OCI-LY3 (cell line): ENCODE measurements at regions not wholly inside any gene's neighbourhood (a gene's known extent, or its start where the extent isn't known, plus 50 kb on each side); places are given as distances from the start of the nearest gene placed in this dataset.

Source experiments
- H2AFZ ChIP-seq: fragments of 200-600, 300-600 bp; shearing (Covaris generic); 2 replicates; pipeline ENCODE4 v1.6.0; 2014; ENCODE audit warnings: antibody characterized with exemption, low read depth, low read length
- H3K27ac ChIP-seq: fragments of 200-600, 300-600 bp; sonication (generic); 2 replicates; pipeline ENCODE4 v1.5.1; 2014; ENCODE audit warnings: mild to moderate bottlenecking, low read length, moderate library complexity, mixed read lengths
- H3K27me3 ChIP-seq: fragments of 200-600, 300-600 bp; sonication (generic); 2 replicates; pipeline ENCODE4 v1.6.1; 2014; ENCODE audit warnings: low read depth, low read length, mixed read lengths
- H3K36me3 ChIP-seq: fragments of 200-600, 300-600 bp; sonication (generic); replicated peaks from 2 replicates; pipeline ENCODE3; 2014; ENCODE audit warnings: low read depth, low read length, mixed read lengths
- H3K4me1 ChIP-seq: fragments of 300-600, 200-600 bp; sonication (generic); 2 replicates; pipeline ENCODE4 v1.6.1; 2014; ENCODE audit warnings: low read length, mixed read lengths
- H3K4me2 ChIP-seq: fragments of 200-600, 300-600 bp; sonication (generic); 2 replicates; pipeline ENCODE4 v1.6.1; 2014; ENCODE audit warnings: low read length, mixed read lengths
- H3K4me3 ChIP-seq: fragments of 300-600, 200-600 bp; sonication (generic); 2 replicates; pipeline ENCODE4 v1.5.1; 2014; ENCODE audit warnings: antibody characterized with exemption, mild to moderate bottlenecking, low read length, moderate library complexity
- H3K79me2 ChIP-seq: fragments of 300-600, 200-600 bp; shearing (Covaris generic); 2 replicates; pipeline ENCODE4 v1.6.1; 2014; ENCODE audit warnings: mild to moderate bottlenecking, low read length, mixed read lengths
- H3K9ac ChIP-seq: fragments of 300-600, 200-600 bp; shearing (Covaris generic); 2 replicates; pipeline ENCODE4 v1.6.0; 2014; ENCODE audit warnings: mild to moderate bottlenecking, low read length, moderate library complexity
- H3K9me3 ChIP-seq: fragments of 200-600, 300-600 bp; shearing (Covaris generic); 2 replicates; pipeline ENCODE4 v1.6.1; 2014; ENCODE audit warnings: low read length, mixed read lengths; ENCODE audit not compliant: insufficient read depth
- H4K20me1 ChIP-seq: fragments of 200-600, 300-600 bp; sonication (generic); 2 replicates; pipeline ENCODE4 v1.6.1; 2016; ENCODE audit warnings: low read length, mixed read lengths; ENCODE audit not compliant: insufficient read depth
- CTCF ChIP-seq: fragments of 200-600, 300-600 bp; sonication (generic); IDR thresholded peaks from 2 replicates; pipeline ENCODE4 v1.5.1; 2014; ENCODE audit warnings: antibody characterized with exemption, low read length, low read depth
- EZH2phosphoT487 ChIP-seq: fragments of 200-600 bp; shearing (Covaris generic); IDR thresholded peaks from 2 replicates; pipeline ENCODE4 v1.6.1; 2018; ENCODE audit warnings: antibody characterized with exemption, mixed run types, low read depth

- Histone ChIP-seq H2AFZ (no peak overlapping the region), H3K36me3 (no peaks in the 10 kb centered on the region), H3K4me2 (no peak overlapping the region), H3K4me1 (no peaks in the 10 kb centered on the region), H3K79me2 (no peaks in the 10 kb centered on the region), H4K20me1 (no peaks in the 10 kb centered on the region), H3K27ac (no peak overlapping the region), H3K4me3 (no peak overlapping the region), H3K9ac (no peak overlapping the region), H3K27me3 (no peaks in the 10 kb centered on the region), H3K9me3 (no peaks in the 10 kb centered on the region)
- TF ChIP-seq CTCF = no peak
These were observed 127.8 kb downstream of the SOD2 start for GRCh38 chr6:159565181-159565710.

- no peak overlapping the region for H3K4me3 ChIP-seq
- TF ChIP-seq CTCF (no peak), EZH2phosphoT487 (no peak)
These were observed 128.6 kb downstream of the SOD2 start for GRCh38 chr6:159564456-159564855.

GRCh38 chr6:159557031-159557430 lies 136.0 kb downstream of the SOD2 start:
- Histone ChIP-seq H3K9ac (no peak overlapping the region), H2AFZ (no peak overlapping the region), H3K4me3 (no peak overlapping the region), H3K36me3 (no peaks in the 10 kb centered on the region), H3K27me3 (no peaks in the 10 kb centered on the region), H3K79me2 (no peaks in the 10 kb centered on the region), H3K4me2 (no peak overlapping the region), H3K27ac (no peak overlapping the region), H4K20me1 (no peaks in the 10 kb centered on the region), H3K4me1 (no peaks in the 10 kb centered on the region), H3K9me3 (no peaks in the 10 kb centered on the region)
- TF ChIP-seq CTCF = no peak
- no peak for TF ChIP-seq EZH2phosphoT487

More at GRCh38 chr6:159564456-159564855, 128.6 kb downstream of the SOD2 start:
- no peak overlapping the region for H2AFZ ChIP-seq
- H3K27me3 ChIP-seq = no peaks in the 10 kb centered on the region
- no peaks in the 10 kb centered on the region for H3K36me3 ChIP-seq
- no peak overlapping the region for H3K4me2 ChIP-seq
- H3K79me2 ChIP-seq = no peaks in the 10 kb centered on the region
- no peak overlapping the region for H3K27ac ChIP-seq
- H3K9ac ChIP-seq = no peak overlapping the region
- H4K20me1 ChIP-seq = no peaks in the 10 kb centered on the region
- H3K4me1 ChIP-seq = no peaks in the 10 kb centered on the region
- H3K9me3 ChIP-seq = no peaks in the 10 kb centered on the region

GRCh38 chr6:159555082-159555875 lies 137.8 kb downstream of the SOD2 start:
- TF ChIP-seq EZH2phosphoT487 (no peak), CTCF (no peak)
- H3K27me3 ChIP-seq = no peaks in the 10 kb centered on the region
- no peaks in the 10 kb centered on the region for H3K4me1 ChIP-seq
- H3K4me3 ChIP-seq = no peak overlapping the region
- no peak overlapping the region for H3K4me2 ChIP-seq
- H3K9ac ChIP-seq = no peak overlapping the region
- no peaks in the 10 kb centered on the region for H3K36me3 ChIP-seq
- H3K9me3 ChIP-seq = no peaks in the 10 kb centered on the region
- H2AFZ ChIP-seq = no peak overlapping the region
- no peaks in the 10 kb centered on the region for H3K79me2 ChIP-seq
- no peak overlapping the region for H3K27ac ChIP-seq
- no peaks in the 10 kb centered on the region for H4K20me1 ChIP-seq
